ENCODE measurements at regions not wholly inside any gene's neighbourhood (a gene's known extent, or its start where the extent isn't known, plus 50 kb on each side); places are given as distances from the start of the nearest gene placed in this dataset.

DNA sequence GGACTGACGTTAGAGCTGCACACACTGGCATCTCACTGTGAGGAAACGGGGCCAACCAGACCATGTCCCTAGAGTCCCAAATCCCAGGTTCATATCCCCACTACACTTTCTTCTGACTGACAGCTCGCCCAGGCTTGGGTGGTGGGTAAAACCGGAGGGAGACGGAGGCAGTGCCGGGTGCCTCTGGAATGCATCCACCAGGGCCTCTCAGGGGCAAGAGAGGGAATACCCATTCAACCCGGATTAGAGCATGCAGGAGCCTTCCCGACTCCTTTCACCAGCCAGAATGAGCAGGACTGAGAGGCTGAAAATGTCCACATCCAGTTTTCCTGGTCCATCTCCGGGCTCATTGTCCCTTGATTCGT is 297.2 kb downstream of the ADGRD1 start:
- Histone ChIP-seq H2AFZ (no peak overlapping the region), H3K27ac (no peak overlapping the region)

GRCh38 chr12:131251336-131252101 is 297.8 kb downstream of the ADGRD1 start:
- no peak for TF ChIP-seq CTCF (IDR thresholded peaks at IDR 0.05)
- Histone ChIP-seq H2AFZ (no peak overlapping the region), H3K4me3 (ENCODE audit: low read depth, low read length) (no peak overlapping the region), H3K79me2 (no peaks in the 10 kb centered on the region), H3K4me2 (ENCODE audit: low read length) (no peak overlapping the region), H3K36me3 (ENCODE audit: control insufficient read depth, insufficient read depth, low read length) (no peaks in the 10 kb centered on the region), H3K9ac (no peak overlapping the region), H3K4me1 (no peaks in the 10 kb centered on the region), H3K9me3 (ENCODE audit: control insufficient read depth, low read length) (no peaks in the 10 kb centered on the region), H3K27me3 (ENCODE audit: control insufficient read depth, insufficient read depth, low read length) (no peaks in the 10 kb centered on the region), H3K27ac (no peak overlapping the region)

More for the DNA sequence above, 297.2 kb downstream of the ADGRD1 start:
- no peaks in the 10 kb centered on the region for H3K36me3 ChIP-seq (ENCODE audit: control insufficient read depth, insufficient read depth, low read length)
- no peak overlapping the region for H3K9ac ChIP-seq
- H3K4me2 ChIP-seq (ENCODE audit: low read length), result no peak overlapping the region
- H3K4me1 ChIP-seq, result no peaks in the 10 kb centered on the region
- H3K79me2 ChIP-seq, result no peaks in the 10 kb centered on the region
- H3K4me3 ChIP-seq (ENCODE audit: low read depth, low read length), result no peak overlapping the region
- H3K9me3 ChIP-seq (ENCODE audit: control insufficient read depth, low read length), result no peaks in the 10 kb centered on the region
- no peak for TF ChIP-seq CTCF (IDR thresholded peaks at IDR 0.05)
- no peaks in the 10 kb centered on the region for H3K27me3 ChIP-seq (ENCODE audit: control insufficient read depth, insufficient read depth, low read length)

DNA sequence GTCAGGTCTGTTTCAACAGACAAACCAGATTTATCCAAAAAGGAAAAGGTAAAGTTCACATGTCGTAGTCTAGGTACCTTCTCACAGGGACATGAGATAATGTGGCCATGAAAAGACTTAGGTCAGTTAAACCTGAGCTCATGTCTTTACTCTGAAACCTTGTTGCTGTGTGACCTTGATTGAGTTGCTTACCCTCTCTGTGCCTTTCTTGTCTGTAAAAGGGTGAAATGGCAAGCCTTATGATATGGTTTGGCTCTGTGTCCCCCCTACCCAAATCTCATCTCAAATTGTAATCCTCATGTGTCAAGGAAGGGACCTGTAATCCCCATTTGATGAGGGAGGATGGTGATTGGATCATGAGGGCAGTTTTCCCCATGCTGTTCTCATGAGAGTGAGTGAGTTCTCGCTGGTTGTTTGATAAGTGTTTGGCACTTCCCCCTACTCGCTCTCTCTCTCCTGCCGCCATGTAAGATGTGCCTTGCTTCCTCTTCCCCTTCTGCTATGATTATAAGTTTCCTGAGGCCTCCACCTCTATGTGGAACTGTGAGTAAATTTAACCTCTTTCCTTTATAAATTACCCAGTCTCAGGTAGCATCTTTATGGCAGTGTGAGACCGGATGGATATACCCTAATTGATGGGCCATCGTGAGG is 299.8 kb downstream of the ADGRD1 start:
- H3K27ac ChIP-seq, result no peak overlapping the region
- no peaks in the 10 kb centered on the region for H3K27me3 ChIP-seq (ENCODE audit: control insufficient read depth, insufficient read depth, low read length)
- no peak overlapping the region for H3K9ac ChIP-seq
- H3K4me1 ChIP-seq, result no peaks in the 10 kb centered on the region
- H3K9me3 ChIP-seq (ENCODE audit: control insufficient read depth, low read length), result no peaks in the 10 kb centered on the region
- H2AFZ ChIP-seq, result no peak overlapping the region
- H3K4me3 ChIP-seq (ENCODE audit: low read depth, low read length), result no peak overlapping the region
- no peak for TF ChIP-seq CTCF (IDR thresholded peaks at IDR 0.05)
- no peaks in the 10 kb centered on the region for H3K36me3 ChIP-seq (ENCODE audit: control insufficient read depth, insufficient read depth, low read length)
- no peaks in the 10 kb centered on the region for H3K79me2 ChIP-seq
- H3K4me2 ChIP-seq (ENCODE audit: low read length), result no peak overlapping the region

DNA sequence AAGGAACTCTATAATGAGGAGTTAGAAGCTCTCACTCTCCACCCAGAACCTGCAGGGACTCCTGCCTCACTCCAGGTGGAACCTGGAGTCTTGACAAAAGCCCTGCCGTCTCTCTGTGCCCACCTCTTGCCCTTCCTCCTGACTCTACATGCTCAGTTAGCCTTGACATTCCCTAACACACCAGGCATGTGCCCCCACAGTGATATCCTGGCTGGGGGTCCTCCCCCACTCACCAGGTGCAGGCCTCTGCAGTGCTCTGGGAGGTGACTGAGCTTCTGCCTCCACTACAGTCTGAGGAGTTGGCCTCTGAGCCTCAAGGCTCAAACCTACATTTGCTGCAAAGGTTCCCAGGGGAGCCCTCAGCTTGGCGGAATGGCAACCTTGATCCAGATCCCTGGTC is 300.7 kb downstream of the ADGRD1 start:
- no peaks in the 10 kb centered on the region for H3K36me3 ChIP-seq (ENCODE audit: control insufficient read depth, insufficient read depth, low read length)
- TF ChIP-seq CTCF (IDR thresholded peaks at IDR 0.05), result no peak
- no peaks in the 10 kb centered on the region for H3K79me2 ChIP-seq
- no peak overlapping the region for H3K4me2 ChIP-seq (ENCODE audit: low read length)
- H3K9ac ChIP-seq, result no peak overlapping the region
- no peaks in the 10 kb centered on the region for H3K4me1 ChIP-seq
- H3K9me3 ChIP-seq (ENCODE audit: control insufficient read depth, low read length), result no peaks in the 10 kb centered on the region
- H3K4me3 ChIP-seq (ENCODE audit: low read depth, low read length), result no peak overlapping the region
- no peaks in the 10 kb centered on the region for H3K27me3 ChIP-seq (ENCODE audit: control insufficient read depth, insufficient read depth, low read length)
- no peak overlapping the region for H3K27ac ChIP-seq
- H2AFZ ChIP-seq, result no peak overlapping the region

GRCh38 chr12:131258398-131258797 is 304.7 kb downstream of the ADGRD1 start:
- no peak overlapping the region for H3K4me2 ChIP-seq (ENCODE audit: low read length)
- TF ChIP-seq CTCF (IDR thresholded peaks at IDR 0.05), result no peak
- H3K4me1 ChIP-seq, result no peaks in the 10 kb centered on the region
- no peak overlapping the region for H3K27ac ChIP-seq
- no peaks in the 10 kb centered on the region for H3K79me2 ChIP-seq
- H3K36me3 ChIP-seq (ENCODE audit: control insufficient read depth, insufficient read depth, low read length), result no peaks in the 10 kb centered on the region
- no peak overlapping the region for H2AFZ ChIP-seq
- H3K9ac ChIP-seq, result no peak overlapping the region
- H3K9me3 ChIP-seq (ENCODE audit: control insufficient read depth, low read length), result no peaks in the 10 kb centered on the region
- H3K27me3 ChIP-seq (ENCODE audit: control insufficient read depth, insufficient read depth, low read length), result no peaks in the 10 kb centered on the region
- no peak overlapping the region for H3K4me3 ChIP-seq (ENCODE audit: low read depth, low read length)

Measured in parathyroid adenoma (tissue), 2 donors.